Vagina (tissue), 2 donors: ENCODE measurements at regions not wholly inside any gene's neighbourhood (a gene's known extent, or its start where the extent isn't known, plus 50 kb on each side); places are given as distances from the start of the nearest gene placed in this dataset.
A peak's percentile ranks its signal among the peaks of the same experiment; 100 is the strongest.

Experiments used
- DNase-seq, 2 donors: peaks; one replicate each; pipeline ENCODE4 v3.0.0-alpha.2; 2017; ENCODE audit errors: extremely low spot score in 2 of 2
- H3K27ac ChIP-seq: fragments of 200-600 bp; sonication (generic); one replicate; pipeline ENCODE4 v1.5.1; 2019
- H3K27me3 ChIP-seq: fragments of 200-600 bp; sonication (generic); one replicate; pipeline ENCODE4 v1.5.1; 2019
- H3K36me3 ChIP-seq, 2 donors: fragments of 200-600 bp; sonication (generic); one replicate each; pipeline ENCODE4 v1.5.1; 2017 to 2019
- H3K4me1 ChIP-seq: fragments of 200-600 bp; sonication (generic); one replicate; pipeline ENCODE4 v1.5.1; 2019
- H3K4me3 ChIP-seq, 2 donors: fragments of 200-600 bp; sonication (generic); 1 replicate in 1 of 2; 2 replicates in 1 of 2; pipeline ENCODE4 v1.5.1; 2016 to 2019
- H3K9me3 ChIP-seq: fragments of 200-600 bp; sonication (generic); one replicate; pipeline ENCODE4 v1.5.1; 2019
- POLR2A ChIP-seq, 2 donors: fragments of 450-650 bp; IDR thresholded peaks; one replicate each; pipeline ENCODE4 v1.6.1; 2017; ENCODE audit warnings: antibody characterized with exemption in 2 of 2, mild to moderate bottlenecking in 2 of 2, moderate library complexity in 2 of 2
- POLR2AphosphoS5 ChIP-seq, 2 donors: sonication (generic); formaldehyde crosslinking; IDR thresholded peaks; one replicate each; pipeline ENCODE4 v1.9.0; 2017; ENCODE audit warnings: antibody characterized with exemption in 2 of 2, mild to moderate bottlenecking in 2 of 2, low read depth in 1 of 2; ENCODE audit not compliant: insufficient read depth in 1 of 2
- intact Hi-C: fragments of 100-400 bp; cut with DNase I; formaldehyde crosslinking; loops from one replicate; pipeline ENCODE4 v1.15.1; 2023
- TF ChIP-seq, protein P1 (sequence below), 3 experiments: fragments of 450-650 bp in 2 of 3; fragments of 200-600 bp in 1 of 3; sonication (generic) in 1 of 3; IDR thresholded peaks; one replicate each; pipeline ENCODE4 v1.5.1; 2017 to 2019; ENCODE audit warnings: antibody characterized with exemption in 3 of 3, mild to moderate bottlenecking in 2 of 3, moderate library complexity in 2 of 3

DNA sequence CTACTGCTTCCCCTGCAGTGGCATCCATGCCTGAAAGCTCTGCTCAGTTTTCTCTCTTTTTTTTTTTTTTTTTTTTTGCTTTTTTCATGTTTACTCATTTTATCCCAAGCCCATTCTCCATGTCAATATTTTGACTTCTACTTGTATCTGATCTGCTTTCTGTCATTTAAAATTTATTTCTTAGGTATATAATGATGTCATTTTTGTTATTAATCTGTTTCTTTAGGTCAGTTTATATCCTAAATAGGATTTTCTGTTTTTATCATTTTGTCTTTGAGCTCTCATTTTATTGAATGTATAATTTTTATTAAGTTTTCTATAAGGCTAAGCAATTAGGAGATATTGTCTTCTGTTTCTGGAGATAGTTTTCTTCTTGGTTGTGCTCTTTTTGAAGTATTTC is 138.5 kb upstream of the PMEPA1 start:
- no peaks in the 10 kb centered on the region for H3K36me3 ChIP-seq
- no peaks in the 10 kb centered on the region for H3K9me3 ChIP-seq
- H3K27ac ChIP-seq: no peak overlapping the region
- no peaks in the 10 kb centered on the region for H3K27me3 ChIP-seq
- DNase-seq: no peak
- TF ChIP-seq, protein P1, sequence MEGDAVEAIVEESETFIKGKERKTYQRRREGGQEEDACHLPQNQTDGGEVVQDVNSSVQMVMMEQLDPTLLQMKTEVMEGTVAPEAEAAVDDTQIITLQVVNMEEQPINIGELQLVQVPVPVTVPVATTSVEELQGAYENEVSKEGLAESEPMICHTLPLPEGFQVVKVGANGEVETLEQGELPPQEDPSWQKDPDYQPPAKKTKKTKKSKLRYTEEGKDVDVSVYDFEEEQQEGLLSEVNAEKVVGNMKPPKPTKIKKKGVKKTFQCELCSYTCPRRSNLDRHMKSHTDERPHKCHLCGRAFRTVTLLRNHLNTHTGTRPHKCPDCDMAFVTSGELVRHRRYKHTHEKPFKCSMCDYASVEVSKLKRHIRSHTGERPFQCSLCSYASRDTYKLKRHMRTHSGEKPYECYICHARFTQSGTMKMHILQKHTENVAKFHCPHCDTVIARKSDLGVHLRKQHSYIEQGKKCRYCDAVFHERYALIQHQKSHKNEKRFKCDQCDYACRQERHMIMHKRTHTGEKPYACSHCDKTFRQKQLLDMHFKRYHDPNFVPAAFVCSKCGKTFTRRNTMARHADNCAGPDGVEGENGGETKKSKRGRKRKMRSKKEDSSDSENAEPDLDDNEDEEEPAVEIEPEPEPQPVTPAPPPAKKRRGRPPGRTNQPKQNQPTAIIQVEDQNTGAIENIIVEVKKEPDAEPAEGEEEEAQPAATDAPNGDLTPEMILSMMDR (IDR thresholded peaks at IDR 0.05): no peak
- no peak for TF ChIP-seq POLR2AphosphoS5 (IDR thresholded peaks at IDR 0.05; ENCODE audit: insufficient read depth in 1 of 2, low read depth in 1 of 2)
- intact Hi-C loops: no loop called here
- no peaks in the 10 kb centered on the region for H3K4me1 ChIP-seq
- no peak overlapping the region for H3K4me3 ChIP-seq

DNA sequence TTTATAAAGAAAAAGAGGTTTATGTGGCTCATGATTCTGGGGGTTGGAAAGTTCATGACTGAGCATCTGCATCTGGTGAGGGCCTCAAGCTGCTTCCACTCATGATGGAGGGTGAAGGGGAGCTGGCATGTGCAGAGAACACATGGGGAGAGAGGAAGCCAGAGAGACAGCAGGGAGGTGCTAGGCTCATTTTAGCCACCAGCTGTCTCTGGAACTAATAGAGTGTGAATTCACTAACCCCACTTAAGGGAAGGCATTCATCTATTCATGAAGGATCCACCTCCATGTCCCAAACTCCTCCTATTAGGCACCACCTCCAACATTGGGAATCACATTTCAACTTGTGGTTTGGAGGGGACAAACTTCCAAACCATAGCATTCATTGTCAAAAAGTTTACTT is 137.3 kb upstream of the PMEPA1 start:
- Histone ChIP-seq H3K4me3 (no peak overlapping the region), H3K27ac (no peak overlapping the region), H3K4me1 (no peaks in the 10 kb centered on the region), H3K27me3 (no peaks in the 10 kb centered on the region), H3K36me3 (no peaks in the 10 kb centered on the region), H3K9me3 (no peaks in the 10 kb centered on the region)
- intact Hi-C loops: no loop called here
- TF ChIP-seq POLR2A (IDR thresholded peaks at IDR 0.05): no peak
- TF ChIP-seq, protein P1 (IDR thresholded peaks at IDR 0.05): no peak
- no peak for TF ChIP-seq POLR2AphosphoS5 (IDR thresholded peaks at IDR 0.05; ENCODE audit: insufficient read depth in 1 of 2, low read depth in 1 of 2)
- DNase-seq: peak in 1 of 2 donors; percentile 43

DNA sequence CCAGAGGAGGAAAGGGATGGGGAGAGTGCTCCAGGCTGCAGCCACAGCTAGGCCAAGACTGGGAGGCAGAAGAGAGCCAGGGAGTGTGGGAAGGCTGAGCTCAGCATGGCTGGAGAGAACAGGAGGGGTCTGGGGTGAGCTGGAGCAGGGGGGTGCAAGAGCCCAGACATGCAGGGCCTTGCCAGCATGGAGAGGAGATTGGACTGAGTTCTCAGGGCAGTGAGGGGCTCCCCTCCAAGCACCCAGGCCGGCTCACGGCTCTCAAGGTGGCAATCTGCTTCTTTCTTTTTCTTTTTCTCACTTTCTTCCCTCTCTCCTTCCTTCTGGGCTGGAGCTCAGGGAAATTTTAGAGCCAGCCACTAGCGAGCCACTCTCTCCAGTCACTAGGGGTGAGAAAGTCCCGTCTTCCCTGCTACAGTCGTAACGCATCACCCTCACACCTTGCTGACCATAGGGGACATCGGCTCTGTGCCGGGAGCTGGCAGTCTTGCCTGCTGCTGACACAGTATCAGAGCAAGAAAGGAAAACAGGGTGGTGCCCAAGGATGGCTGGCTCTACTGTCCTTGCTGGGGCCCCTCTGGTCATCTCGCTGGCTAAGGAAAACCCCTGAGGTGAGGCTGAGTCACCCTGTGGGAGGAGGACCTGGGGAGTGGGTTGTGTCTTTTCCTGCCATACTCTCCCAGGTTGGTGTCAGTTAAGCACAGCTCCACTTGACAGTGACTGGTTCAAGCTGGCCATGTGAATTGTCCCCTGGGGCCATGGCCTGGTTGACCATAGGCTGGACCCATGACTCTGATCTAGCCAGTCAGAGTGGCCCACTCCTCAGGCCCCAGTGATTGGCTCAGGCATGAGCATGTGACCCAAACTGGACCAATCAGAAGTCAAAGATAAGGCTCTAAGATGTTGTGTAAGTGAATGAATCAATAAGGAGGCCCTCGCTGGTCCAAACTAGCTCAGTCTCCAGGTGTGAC is 135.1 kb upstream of the PMEPA1 start:
- Histone ChIP-seq H3K36me3 (no peaks in the 10 kb centered on the region), H3K4me3 (no peak overlapping the region), H3K9me3 (no peaks in the 10 kb centered on the region), H3K27me3 (no peaks in the 10 kb centered on the region), H3K4me1 (no peaks in the 10 kb centered on the region), H3K27ac (no peak overlapping the region)
- peak; percentile 69 to 84 for DNase-seq
- TF ChIP-seq POLR2A (IDR thresholded peaks at IDR 0.05) (no peak), POLR2AphosphoS5 (IDR thresholded peaks at IDR 0.05; ENCODE audit: insufficient read depth in 1 of 2, low read depth in 1 of 2) (no peak)
- TF ChIP-seq, protein P1 (IDR thresholded peaks at IDR 0.05): no peak
- intact Hi-C loops: no loop called here

DNA sequence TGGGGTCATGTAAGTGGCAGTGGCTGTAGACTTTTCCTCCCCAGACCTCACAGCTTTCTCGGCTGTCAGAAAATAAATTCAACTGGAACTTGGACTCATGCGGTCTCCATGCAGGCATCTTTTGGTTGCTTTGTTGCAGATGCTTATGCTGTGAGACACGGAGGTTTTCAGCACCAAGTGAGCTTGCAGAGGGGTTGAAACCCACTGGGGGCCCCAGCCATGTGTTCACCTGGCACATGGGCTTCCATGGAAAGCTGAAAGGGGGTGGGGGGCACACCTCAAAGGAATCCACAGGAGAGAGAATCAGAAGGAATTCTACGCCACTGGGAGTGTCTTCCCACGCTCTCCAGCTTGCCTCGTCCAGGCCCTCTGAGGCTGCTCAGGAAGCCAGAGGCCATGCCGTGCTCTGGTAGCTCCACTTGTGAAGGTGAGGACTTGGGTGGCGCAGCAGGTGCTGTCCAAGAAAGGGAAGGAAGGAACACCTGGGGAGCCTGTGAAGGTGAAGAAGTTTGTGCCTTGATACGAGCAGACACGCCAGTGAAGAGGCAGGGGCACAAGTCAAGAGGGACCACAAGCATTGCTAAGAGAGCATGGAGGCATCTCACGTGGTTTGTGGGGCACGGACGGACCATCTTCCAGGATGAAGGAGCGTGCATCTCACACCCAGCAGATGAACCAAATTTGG is 134.3 kb upstream of the PMEPA1 start:
- H3K36me3 ChIP-seq: no peaks in the 10 kb centered on the region
- no peak overlapping the region for H3K4me3 ChIP-seq
- H3K27me3 ChIP-seq: no peaks in the 10 kb centered on the region
- intact Hi-C loops: no loop called here
- TF ChIP-seq POLR2AphosphoS5 (IDR thresholded peaks at IDR 0.05; ENCODE audit: insufficient read depth in 1 of 2, low read depth in 1 of 2): no peak
- TF ChIP-seq, protein P1 (IDR thresholded peaks at IDR 0.05): no peak
- TF ChIP-seq POLR2A (IDR thresholded peaks at IDR 0.05): no peak
- peak; percentile 76 to 89 for DNase-seq
- no peaks in the 10 kb centered on the region for H3K9me3 ChIP-seq
- H3K4me1 ChIP-seq: no peaks in the 10 kb centered on the region
- H3K27ac ChIP-seq: no peak overlapping the region
